Dermis blood vessel endothelial cell (primary cell): ENCODE measurements at regions not wholly inside any gene's neighbourhood (a gene's known extent, or its start where the extent isn't known, plus 50 kb on each side); places are given as distances from the start of the nearest gene placed in this dataset.

Source experiments
- DNase-seq: peaks from one replicate; pipeline ENCODE4 v3.0.0; 2010

- DNase-seq, result peak; percentile 81
Observed at GRCh38 chr18:73848656-73849055, 299.0 kb downstream of the FBXO15 start.

GRCh38 chr18:73843455-73843854 lies 304.2 kb downstream of the FBXO15 start:
- no peak for DNase-seq

- DNase-seq, result peak; percentile 81
Observed at GRCh38 chr18:73842795-73843394, 304.7 kb downstream of the FBXO15 start.

GRCh38 chr18:73841661-73842060 lies 306.0 kb downstream of the FBXO15 start:
- DNase-seq, result peak; percentile 20

GRCh38 chr18:73840319-73840945 lies 307.2 kb downstream of the FBXO15 start:
- DNase-seq, result no peak

GRCh38 chr18:73839441-73839840 lies 308.2 kb downstream of the FBXO15 start:
- no peak for DNase-seq

- DNase-seq, result no peak
Observed at GRCh38 chr18:73838107-73838506, 309.5 kb downstream of the FBXO15 start.

- no peak for DNase-seq
Observed at GRCh38 chr18:73835656-73836364, 311.8 kb downstream of the FBXO15 start.

GRCh38 chr18:73835039-73835438 lies 312.6 kb downstream of the FBXO15 start:
- DNase-seq, result no peak

GRCh38 chr18:73831688-73832087 lies 315.9 kb downstream of the FBXO15 start:
- no peak for DNase-seq

GRCh38 chr18:73829146-73829545 lies 318.5 kb downstream of the FBXO15 start:
- DNase-seq, result no peak

GRCh38 chr18:73827801-73828200 lies 319.8 kb downstream of the FBXO15 start:
- DNase-seq, result no peak

- DNase-seq, result no peak
Observed at GRCh38 chr18:73826098-73826497, 321.5 kb downstream of the FBXO15 start.

GRCh38 chr18:73824671-73825070 lies 323.0 kb downstream of the FBXO15 start:
- DNase-seq, result no peak

GRCh38 chr18:73812423-73812822 lies 335.2 kb downstream of the FBXO15 start:
- DNase-seq, result no peak

GRCh38 chr18:73807551-73808192 lies 340.0 kb downstream of the FBXO15 start:
- peak; percentile 10 for DNase-seq

GRCh38 chr18:73805991-73806390 lies 341.6 kb downstream of the FBXO15 start:
- no peak for DNase-seq

GRCh38 chr18:73797419-73797818 lies 350.2 kb downstream of the FBXO15 start:
- DNase-seq, result no peak

GRCh38 chr18:73793386-73793785 lies 354.2 kb downstream of the FBXO15 start:
- no peak for DNase-seq

GRCh38 chr18:73791081-73791480 lies 356.6 kb downstream of the FBXO15 start:
- no peak for DNase-seq

- no peak for DNase-seq
Observed at GRCh38 chr18:73790587-73790986, 357.0 kb downstream of the FBXO15 start.

GRCh38 chr18:73787316-73787715 lies 360.3 kb downstream of the FBXO15 start:
- no peak for DNase-seq

- DNase-seq, result no peak
Observed at GRCh38 chr18:73785300-73785699, 362.3 kb downstream of the FBXO15 start.

- DNase-seq, result peak; percentile 34
Observed at GRCh38 chr18:73784853-73785252, 362.8 kb downstream of the FBXO15 start.
